ENCODE measurements at regions not wholly inside any gene's neighbourhood (a gene's known extent, or its start where the extent isn't known, plus 50 kb on each side); places are given as distances from the start of the nearest gene placed in this dataset.

GRCh38 chr2:66827851-66828250 is 392.9 kb downstream of the MEIS1 start:
- TF ChIP-seq ARNT (IDR thresholded peaks at IDR 0.05) (no peak), SP1 (IDR thresholded peaks at IDR 0.05) (no peak), BHLHE40 (IDR thresholded peaks at IDR 0.05; ENCODE audit: borderline replicate concordance) (no peak), FOXM1 (IDR thresholded peaks at IDR 0.05; ENCODE audit: borderline replicate concordance) (no peak), FOXA1 (IDR thresholded peaks at IDR 0.05) (no peak)

All from HEK293T (cell line).